ENCODE measurements at regions not wholly inside any gene's neighbourhood (a gene's known extent, or its start where the extent isn't known, plus 50 kb on each side); places are given as distances from the start of the nearest gene placed in this dataset.

DNA sequence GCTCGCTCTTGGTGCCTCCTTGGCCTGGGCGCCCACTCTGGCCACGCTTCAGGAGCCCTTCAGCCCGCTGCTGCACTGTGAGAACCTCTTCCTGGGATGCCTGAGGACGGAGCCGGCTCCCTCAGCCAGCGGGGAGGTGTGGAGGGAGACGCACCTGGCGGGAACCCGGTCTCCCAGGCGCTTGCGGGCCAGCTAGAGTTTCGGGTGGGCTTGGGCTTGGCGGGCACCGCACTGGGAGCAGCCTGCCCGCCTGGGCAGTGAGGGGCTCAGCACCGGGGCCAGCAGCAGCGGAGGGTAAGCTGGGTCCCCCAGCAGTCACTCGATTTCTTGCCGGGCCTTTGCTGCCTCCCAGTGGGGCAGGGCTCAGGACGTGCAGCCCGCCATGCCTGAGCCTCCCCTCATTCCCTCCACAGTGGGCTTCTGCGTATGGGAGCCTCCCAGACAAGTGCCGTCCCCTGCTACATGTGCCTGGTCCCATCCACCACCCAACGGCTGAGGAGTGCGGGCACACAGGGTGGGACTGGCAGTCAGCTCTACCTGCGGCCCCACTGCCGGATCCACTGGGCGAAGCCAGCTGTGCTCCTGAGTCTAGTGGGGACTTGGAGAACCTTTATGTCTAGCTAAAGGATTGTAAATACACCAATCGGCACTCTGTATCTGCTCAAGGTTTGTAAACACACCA, 708.7 kb downstream of the VGLL3 start:
- no peaks in the 10 kb centered on the region for H3K4me1 ChIP-seq (ENCODE audit: low read depth)
- DNase-seq = peak in 2 of 3 donors; percentile 14 to 37
- no peak overlapping the region for H3K4me3 ChIP-seq
- ATAC-seq = no peak
- H3K36me3 ChIP-seq (ENCODE audit: low read depth) = no peaks in the 10 kb centered on the region
- intact Hi-C loops (cut with DNase I, micrococcal nuclease) = no loop called here
- no peak for TF ChIP-seq CTCF (IDR thresholded peaks at IDR 0.05)
- peaks cover 2% of the 10 kb centered on the region for H3K9me3 ChIP-seq

GRCh38 chr3:86269364-86270155, 721.4 kb downstream of the VGLL3 start:
- H3K4me1 ChIP-seq (ENCODE audit: low read depth) = no peaks in the 10 kb centered on the region
- H3K4me3 ChIP-seq = no peak overlapping the region
- no peaks in the 10 kb centered on the region for H3K9me3 ChIP-seq
- ATAC-seq (no peak), DNase-seq (no peak)
- H3K36me3 ChIP-seq (ENCODE audit: low read depth) = no peaks in the 10 kb centered on the region
- intact Hi-C loops (cut with DNase I, micrococcal nuclease) = no loop called here
- no peak for TF ChIP-seq CTCF (IDR thresholded peaks at IDR 0.05)

GRCh38 chr3:86257955-86258641, 732.9 kb downstream of the VGLL3 start:
- no peak overlapping the region for H3K4me3 ChIP-seq
- TF ChIP-seq CTCF (IDR thresholded peaks at IDR 0.05) = no peak
- no peaks in the 10 kb centered on the region for H3K36me3 ChIP-seq (ENCODE audit: low read depth)
- no peak for ATAC-seq
- H3K9me3 ChIP-seq = no peaks in the 10 kb centered on the region
- H3K4me1 ChIP-seq (ENCODE audit: low read depth) = no peaks in the 10 kb centered on the region
- intact Hi-C loops (cut with DNase I, micrococcal nuclease) = no loop called here
- DNase-seq = no peak

GRCh38 chr3:86254480-86254879, 736.5 kb downstream of the VGLL3 start:
- Histone ChIP-seq H3K36me3 (ENCODE audit: low read depth) (no peaks in the 10 kb centered on the region), H3K9me3 (no peaks in the 10 kb centered on the region), H3K4me3 (no peak overlapping the region), H3K4me1 (ENCODE audit: low read depth) (no peaks in the 10 kb centered on the region)
- intact Hi-C loops (cut with DNase I, micrococcal nuclease) = no loop called here
- DNase-seq = peak in 2 of 3 donors; percentile 3 to 27
- ATAC-seq = no peak
- no peak for TF ChIP-seq CTCF (IDR thresholded peaks at IDR 0.05)

DNA sequence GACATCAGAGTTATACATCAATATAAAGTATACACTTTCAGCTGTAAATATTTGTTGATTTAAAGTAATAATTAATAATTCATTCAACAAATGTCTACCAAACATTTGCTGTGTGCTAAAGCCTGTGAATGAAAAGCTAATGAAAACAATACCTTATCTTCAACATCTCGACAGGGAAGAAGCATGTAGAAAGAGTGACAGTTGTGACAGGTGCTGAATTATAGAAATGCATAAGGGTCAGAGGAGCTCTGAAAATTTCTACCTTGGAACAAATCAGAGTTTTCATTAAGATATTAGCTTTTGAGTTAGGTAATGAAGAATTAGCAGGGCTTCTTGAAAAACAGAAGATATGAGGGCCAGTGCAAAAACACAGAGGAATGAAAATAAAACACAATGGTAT, 739.2 kb downstream of the VGLL3 start:
- no peak for TF ChIP-seq CTCF (IDR thresholded peaks at IDR 0.05)
- no peaks in the 10 kb centered on the region for H3K9me3 ChIP-seq
- intact Hi-C loops (cut with DNase I, micrococcal nuclease) = no loop called here

More for the DNA sequence above, 739.2 kb downstream of the VGLL3 start:
- ATAC-seq (no peak), DNase-seq (no peak)
- Histone ChIP-seq H3K36me3 (ENCODE audit: low read depth) (no peaks in the 10 kb centered on the region), H3K4me1 (ENCODE audit: low read depth) (no peaks in the 10 kb centered on the region), H3K4me3 (no peak overlapping the region)

Measured in mucosa of descending colon (tissue), 3 donors.